Ammon's horn (tissue), 1 donor: ENCODE measurements at regions not wholly inside any gene's neighbourhood (a gene's known extent, or its start where the extent isn't known, plus 50 kb on each side); places are given as distances from the start of the nearest gene placed in this dataset.

Experiments used
- DNase-seq: peaks from one replicate; pipeline ENCODE4 v3.0.0-alpha.2; 2016; ENCODE audit warnings: low spot score

- no peak for DNase-seq
These were observed 86.9 kb upstream of the MSX1 start for GRCh38 chr4:4772534-4772933.

GRCh38 chr4:4771160-4771559 is 88.3 kb upstream of the MSX1 start:
- DNase-seq: no peak

GRCh38 chr4:4770610-4771009 is 88.9 kb upstream of the MSX1 start:
- no peak for DNase-seq

GRCh38 chr4:4766564-4766963 is 92.9 kb upstream of the MSX1 start:
- no peak for DNase-seq

- no peak for DNase-seq
These were observed 93.7 kb upstream of the MSX1 start for GRCh38 chr4:4765811-4766210.

GRCh38 chr4:4764558-4764905 is 94.9 kb upstream of the MSX1 start:
- DNase-seq: no peak

DNA sequence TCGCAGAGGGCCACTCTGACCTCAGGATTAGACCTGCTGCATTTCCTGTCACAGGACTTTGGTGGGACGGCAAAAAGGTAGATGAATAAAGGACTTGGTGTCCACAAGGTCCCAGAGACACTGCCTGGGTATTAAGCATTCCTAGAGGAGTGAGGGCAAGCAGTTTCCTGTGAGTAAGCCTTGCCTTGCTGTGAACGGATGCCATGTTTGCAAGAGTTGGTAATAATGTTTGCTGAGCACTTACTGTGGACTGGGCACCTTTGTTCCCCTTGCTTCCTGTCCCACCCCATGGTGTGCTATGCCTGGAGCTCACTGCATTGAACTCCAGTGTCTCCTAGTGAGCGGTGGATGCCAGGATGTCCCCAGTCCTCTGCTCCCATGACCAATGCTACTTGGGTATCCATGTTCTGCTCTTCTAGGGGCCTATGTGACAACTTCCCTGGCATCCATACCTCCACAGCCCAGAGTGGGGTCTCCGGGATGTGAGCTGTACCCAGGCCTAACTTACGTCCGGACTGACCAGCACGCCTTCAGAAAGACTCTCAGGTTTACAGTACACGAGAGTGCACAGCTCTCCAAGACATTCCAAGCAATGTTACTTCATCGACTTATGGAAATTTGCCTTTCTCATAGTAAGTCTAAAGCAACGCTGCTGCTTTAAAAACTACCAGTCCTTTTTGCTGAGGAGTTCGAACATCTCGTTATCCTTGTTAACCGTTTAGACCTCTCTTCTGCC is 95.5 kb upstream of the MSX1 start:
- no peak for DNase-seq

GRCh38 chr4:4762909-4763821 is 96.3 kb upstream of the MSX1 start:
- DNase-seq: no peak

- DNase-seq: no peak
These were observed 97.2 kb upstream of the MSX1 start for GRCh38 chr4:4762300-4762699.

- DNase-seq: peak; percentile 65
These were observed 98.1 kb upstream of the MSX1 start for GRCh38 chr4:4761128-4761982.

- no peak for DNase-seq
These were observed 99.6 kb upstream of the MSX1 start for GRCh38 chr4:4759883-4760282.

DNA sequence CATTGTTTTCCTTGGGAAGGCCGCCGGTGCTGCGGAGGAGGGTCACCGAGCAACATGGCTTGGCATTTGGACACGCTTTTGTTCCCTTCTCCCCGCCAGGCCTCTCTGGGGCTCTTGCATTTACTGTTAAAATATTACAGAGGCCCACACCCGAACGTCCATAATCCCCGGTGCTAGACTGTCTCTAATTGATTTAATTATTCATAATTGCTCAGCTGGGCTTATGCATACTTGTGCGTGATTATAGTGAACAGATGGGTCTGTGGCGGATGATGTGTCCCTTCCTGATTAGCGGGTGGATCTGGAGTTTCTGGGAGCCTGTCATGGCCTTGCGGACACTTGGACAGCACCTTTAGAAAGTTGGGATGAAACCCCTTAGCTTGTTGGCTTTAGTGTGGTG is 100.2 kb upstream of the MSX1 start:
- no peak for DNase-seq

DNA sequence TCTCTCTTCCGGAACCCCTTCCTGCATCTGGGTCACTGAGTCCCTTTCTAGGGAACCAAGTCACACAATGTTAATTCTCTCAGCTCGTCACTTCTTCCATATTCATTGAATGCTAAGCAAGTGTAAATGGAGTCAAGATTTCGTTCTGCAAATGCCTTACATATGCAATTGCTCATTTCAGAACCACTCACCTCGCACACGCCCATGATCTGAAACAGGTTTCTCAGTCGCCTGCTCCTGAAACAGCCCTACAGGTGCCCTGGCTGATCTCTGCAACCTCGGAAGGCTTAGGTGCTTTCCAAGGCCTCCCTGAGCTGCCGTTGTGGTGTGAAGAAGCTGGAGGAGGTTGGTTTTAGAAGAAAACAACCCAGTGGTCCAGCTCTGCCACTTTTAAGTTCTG is 100.8 kb upstream of the MSX1 start:
- no peak for DNase-seq

GRCh38 chr4:4755306-4755705 is 104.2 kb upstream of the MSX1 start:
- no peak for DNase-seq

GRCh38 chr4:4754641-4755040 is 104.8 kb upstream of the MSX1 start:
- DNase-seq: no peak

- DNase-seq: no peak
These were observed 105.8 kb upstream of the MSX1 start for GRCh38 chr4:4753643-4754042.

DNA sequence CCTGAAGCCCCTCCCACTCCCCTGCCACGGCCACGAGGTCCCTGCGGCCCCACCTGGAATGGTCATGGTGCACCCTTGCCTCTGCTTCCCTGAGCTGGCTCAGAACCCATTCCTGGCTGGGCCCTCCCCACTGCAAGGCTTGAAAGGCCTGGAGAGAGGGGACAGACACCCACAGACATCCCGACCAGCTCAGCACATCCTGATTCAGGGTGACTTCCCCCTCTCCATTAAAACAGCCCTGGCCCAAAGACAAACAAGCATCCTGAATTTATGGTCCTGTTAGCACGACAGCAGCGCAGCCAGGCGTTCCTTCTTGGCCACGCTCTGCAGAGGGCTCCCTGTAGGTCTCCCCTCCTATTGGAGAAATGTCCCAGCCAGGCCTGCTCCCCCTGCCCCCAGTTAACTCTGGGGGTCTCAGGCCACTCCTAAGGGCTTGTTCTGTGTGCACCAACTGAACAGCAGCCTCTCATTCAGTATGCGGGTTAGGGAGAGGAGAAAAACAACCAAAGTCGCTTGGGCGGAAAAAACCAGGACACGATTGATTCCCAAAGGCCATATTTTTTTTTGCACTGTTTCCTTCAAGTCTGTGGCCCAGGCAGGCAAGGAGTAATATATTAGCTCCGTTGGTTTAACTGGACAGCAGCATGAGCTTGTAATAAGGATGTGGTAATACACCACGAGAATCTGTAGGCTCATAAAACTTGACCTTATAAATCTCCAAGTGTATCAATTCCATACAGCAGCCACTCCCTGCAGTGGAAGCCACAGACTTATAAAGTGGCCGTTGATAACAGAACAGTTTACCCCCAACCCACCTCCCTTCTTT is 106.7 kb upstream of the MSX1 start:
- DNase-seq: no peak

GRCh38 chr4:4752025-4752424 is 107.4 kb upstream of the MSX1 start:
- no peak for DNase-seq

- DNase-seq: no peak
These were observed 109.3 kb upstream of the MSX1 start for GRCh38 chr4:4750187-4750586.

DNA sequence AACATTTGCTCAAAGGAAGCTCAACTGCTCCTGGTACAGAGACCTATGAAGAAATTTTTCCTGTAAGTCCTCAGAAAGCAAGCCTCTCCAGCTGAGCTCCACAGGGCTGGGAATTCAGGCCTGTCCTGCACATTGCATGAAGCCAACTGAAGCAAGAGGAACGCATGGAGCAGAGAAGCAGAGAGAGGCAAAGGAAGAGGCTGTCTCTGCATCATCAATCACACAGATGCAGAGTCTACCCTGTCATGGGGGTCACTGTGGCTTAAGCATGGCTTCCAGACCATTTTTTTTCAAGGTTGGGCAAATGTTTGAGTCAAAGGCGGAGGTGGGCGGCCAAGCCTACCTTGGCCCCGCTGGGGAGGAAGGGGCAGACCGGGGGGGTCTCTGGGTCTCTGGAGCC is 110.3 kb upstream of the MSX1 start:
- no peak for DNase-seq

- no peak for DNase-seq
These were observed 113.0 kb upstream of the MSX1 start for GRCh38 chr4:4746444-4746843.

GRCh38 chr4:4740071-4740470 is 119.4 kb upstream of the MSX1 start:
- no peak for DNase-seq
